ENCODE measurements at regions not wholly inside any gene's neighbourhood (a gene's known extent, or its start where the extent isn't known, plus 50 kb on each side); places are given as distances from the start of the nearest gene placed in this dataset.

- TF ChIP-seq CTCF (IDR thresholded peaks at IDR 0.05) (no peak), EP300 (IDR thresholded peaks at IDR 0.05) (no peak), POLR2AphosphoS5 (IDR thresholded peaks at IDR 0.05) (no peak), POLR2A (IDR thresholded peaks at IDR 0.05) (no peak)
Observed at GRCh38 chr5:155285706-155286105, 272.2 kb downstream of the KIF4B start.
